IMR-90 (cell line): ENCODE measurements at regions not wholly inside any gene's neighbourhood (a gene's known extent, or its start where the extent isn't known, plus 50 kb on each side); places are given as distances from the start of the nearest gene placed in this dataset.

Experiments
- ATAC-seq: fragments of 200-7000 bp; cut with Tn5 transposase; 2 replicates; pipeline ENCODE4 v1.9.1; 2020; ENCODE audit warnings: low read depth, mild to moderate bottlenecking, moderate library complexity
- BruUV-seq: library from RNA; stranded (reverse); fragments of 400-500 nt; replicated peaks from 2 replicates; lab custom pipeline; 2021; lab: Mats Ljungman, UMichigan
- CTCF ChIA-PET: fragments of 300-600 bp; formaldehyde crosslinking; extraction: SDS; loops from one replicate; lab custom pipeline; 2021; ENCODE audit warnings: antibody characterized with exemption; lab: Yijun Ruan, JAX
- POLR2A ChIA-PET: fragments of 300-600 bp; sonication (Branson Sonifier 250); formaldehyde crosslinking; loops from one replicate; lab custom pipeline; 2022; ENCODE audit warnings: antibody characterized with exemption; ENCODE audit not compliant: unreplicated experiment; lab: Charles Lee
- DNase-seq: peaks from one replicate; pipeline ENCODE4 v3.0.0; 2013
- H2AFZ ChIP-seq: replicated peaks from 2 replicates; pipeline ENCODE3; 2013; ENCODE audit warnings: low read length, mild to moderate bottlenecking; ENCODE audit not compliant: poor library complexity
- H2AK5ac ChIP-seq: 2 replicates; pipeline ENCODE4 v1.6.1; 2013; ENCODE audit warnings: low read depth, low read length, inconsistent platforms
- H2AK9ac ChIP-seq: replicated peaks from 2 replicates; pipeline ENCODE3; 2013; ENCODE audit warnings: mild to moderate bottlenecking, low read depth, low read length, moderate library complexity; ENCODE audit not compliant: poor library complexity
- H2BK120ac ChIP-seq: 2 replicates; pipeline ENCODE4 v1.6.1; 2013; ENCODE audit warnings: low read depth, low read length, inconsistent platforms
- H2BK15ac ChIP-seq: 3 replicates; pipeline ENCODE4 v1.6.1; 2013; ENCODE audit warnings: low read depth, low read length, inconsistent platforms
- H2BK20ac ChIP-seq: 2 replicates; pipeline ENCODE4 v1.6.1; 2013; ENCODE audit warnings: low read depth, mild to moderate bottlenecking, inconsistent platforms, low read length, moderate library complexity
- H2BK5ac ChIP-seq: 2 replicates; pipeline ENCODE4 v1.6.1; 2013; ENCODE audit warnings: mild to moderate bottlenecking, low read depth, low read length, inconsistent platforms; ENCODE audit not compliant: poor library complexity, severe bottlenecking
- H3K14ac ChIP-seq: replicated peaks from 2 replicates; pipeline ENCODE4 v1.6.1; 2013; ENCODE audit warnings: low read depth, low read length, inconsistent platforms
- H3K18ac ChIP-seq: 2 replicates; pipeline ENCODE4 v1.6.1; 2013; ENCODE audit warnings: low read depth, low read length, control low read depth
- H3K23ac ChIP-seq: 2 replicates; pipeline ENCODE4 v1.6.1; 2013; ENCODE audit warnings: low read depth, low read length, inconsistent platforms
- H3K27ac ChIP-seq: 2 replicates; pipeline ENCODE4 v1.5.1; 2013; ENCODE audit warnings: mild to moderate bottlenecking, control low read depth, low read length; ENCODE audit not compliant: insufficient read depth
- H3K27me3 ChIP-seq: 2 replicates; pipeline ENCODE4 v1.6.1; 2013; ENCODE audit warnings: low read length; ENCODE audit not compliant: control insufficient read depth, insufficient read depth
- H3K36me3 ChIP-seq: 2 replicates; pipeline ENCODE4 v1.6.1; 2013; ENCODE audit warnings: low read length, mixed read lengths; ENCODE audit not compliant: control insufficient read depth, insufficient read depth
- H3K4ac ChIP-seq: 2 replicates; pipeline ENCODE4 v1.6.1; 2013; ENCODE audit warnings: low read depth, low read length, inconsistent platforms
- H3K4me1 ChIP-seq: 2 replicates; pipeline ENCODE4 v1.6.1; 2013; ENCODE audit warnings: low read length, mixed read lengths; ENCODE audit not compliant: control insufficient read depth, insufficient read depth
- H3K4me2 ChIP-seq: 2 replicates; pipeline ENCODE4 v1.6.1; 2013; ENCODE audit warnings: low read depth, mild to moderate bottlenecking, control low read depth, low read length, moderate library complexity
- H3K4me3 ChIP-seq: 2 replicates; pipeline ENCODE4 v1.5.1; 2013; ENCODE audit warnings: low read depth, mild to moderate bottlenecking, control low read depth, low read length, moderate library complexity; ENCODE audit not compliant: insufficient read depth
- H3K56ac ChIP-seq: 2 replicates; pipeline ENCODE4 v1.6.1; 2013; ENCODE audit warnings: low read length, inconsistent platforms; ENCODE audit not compliant: insufficient read depth; ENCODE audit errors: extremely low read depth
- H3K79me1 ChIP-seq, 2 experiments: 2 replicates each; pipeline ENCODE4 v1.6.1; 2013; ENCODE audit warnings: low read length in 2 of 2, inconsistent platforms in 1 of 2, low read depth in 1 of 2
- H3K9ac ChIP-seq: 2 replicates; pipeline ENCODE4 v1.6.1; 2013; ENCODE audit warnings: low read depth, low read length, control low read depth
- H3K9me1 ChIP-seq: 2 replicates; pipeline ENCODE4 v1.6.1; 2013; ENCODE audit warnings: low read length, inconsistent platforms; ENCODE audit not compliant: insufficient read depth
- H3K9me3 ChIP-seq: 2 replicates; pipeline ENCODE4 v1.6.1; 2013; ENCODE audit warnings: low read length; ENCODE audit not compliant: control insufficient read depth, insufficient read depth
- H4K20me1 ChIP-seq: 2 replicates; pipeline ENCODE4 v1.6.1; 2013; ENCODE audit warnings: low read length, inconsistent platforms; ENCODE audit not compliant: insufficient read depth
- H4K5ac ChIP-seq: 2 replicates; pipeline ENCODE4 v1.6.1; 2013; ENCODE audit warnings: mild to moderate bottlenecking, low read depth, low read length, control low read depth
- H4K8ac ChIP-seq, 2 experiments: 2 replicates each; pipeline ENCODE4 v1.6.1; 2013; ENCODE audit warnings: low read depth in 2 of 2, low read length in 2 of 2, control low read depth in 1 of 2, inconsistent platforms in 1 of 2
- H4K91ac ChIP-seq: 2 replicates; pipeline ENCODE4 v1.6.1; 2013; ENCODE audit warnings: low read depth, low read length, inconsistent platforms; ENCODE audit not compliant: insufficient read depth
- MAZ ChIP-seq: IDR thresholded peaks from 2 replicates; pipeline ENCODE4 v1.6.1; 2012; ENCODE audit warnings: low read depth, mild to moderate bottlenecking, low read length, improper control_type of control experiment, moderate library complexity, borderline replicate concordance
- MXI1 ChIP-seq: IDR thresholded peaks from 2 replicates; pipeline ENCODE4 v1.6.1; 2012; ENCODE audit warnings: low read depth, mild to moderate bottlenecking, low read length, moderate library complexity, borderline replicate concordance
- NFE2L2 ChIP-seq: fragments of 150-350 bp; IDR thresholded peaks from 2 replicates; pipeline ENCODE4 v1.6.1; 2016; ENCODE audit warnings: low read depth, mild to moderate bottlenecking, low read length
- RCOR1 ChIP-seq: IDR thresholded peaks from 2 replicates; pipeline ENCODE4 v1.6.1; 2012; ENCODE audit warnings: mild to moderate bottlenecking, low read length, improper control_type of control experiment; ENCODE audit not compliant: insufficient replicate concordance
- dilution Hi-C: fragments of 300-500 bp; cut with HindIII; formaldehyde crosslinking; loops from one replicate; pipeline ENCODE4 v1.14.3; 2018; ENCODE audit warnings: low sequenced_read_pairs; ENCODE audit not compliant: unreplicated experiment
- in situ Hi-C: fragments of 300-500 bp; cut with MboI; formaldehyde crosslinking; loops from 3 replicates; pipeline ENCODE4 v1.14.3; 2019; ENCODE audit warnings: low sequenced_read_pairs, inconsistent platforms, mixed read lengths
- intact Hi-C: fragments of 100-400 bp; cut with micrococcal nuclease; formaldehyde crosslinking; loops from 2 replicates; pipeline ENCODE4 v1.10.0; 2022

- TF ChIP-seq NFE2L2 = no peak
These were observed 59.2 kb upstream of the IL12A start (continued) for GRCh38 chr3:159929171-159930141.

- no peak overlapping the region for H4K5ac ChIP-seq
- TF ChIP-seq NFE2L2 (no peak), RCOR1 (no peak), MAZ (no peak), MXI1 (no peak)
- no peak overlapping the region for H2BK15ac ChIP-seq
- no peak overlapping the region for H3K56ac ChIP-seq
- intact Hi-C loops = no loop called here
- no peak overlapping the region for H3K4ac ChIP-seq
- peaks cover 8% of the 10 kb centered on the region for H3K9me3 ChIP-seq
- no TSS peak for BruUV-seq
- H3K27me3 ChIP-seq = no peaks in the 10 kb centered on the region
- H4K20me1 ChIP-seq = no peaks in the 10 kb centered on the region
- H3K9me1 ChIP-seq = peaks cover 1% of the 10 kb centered on the region; the same call in 1 of the 2 replicates
- H3K4me3 ChIP-seq = no peak overlapping the region
- POLR2A ChIA-PET = no interaction called here
- dilution Hi-C loops = no loop called here
- peaks cover 13% of the 10 kb centered on the region for H3K4me1 ChIP-seq
- no peak overlapping the region for H4K8ac ChIP-seq
- no peak overlapping the region for H2BK20ac ChIP-seq
- no peak overlapping the region for H2AK9ac ChIP-seq
- ATAC-seq = no peak
- in situ Hi-C loops = no loop called here
- no peak overlapping the region for H2BK5ac ChIP-seq
- no peak overlapping the region for H2AK5ac ChIP-seq
- no peak overlapping the region for H4K91ac ChIP-seq
- no peak overlapping the region for H2BK120ac ChIP-seq
- no peak overlapping the region for H3K14ac ChIP-seq
- no peaks in the 10 kb centered on the region for H3K36me3 ChIP-seq
- no peak for DNase-seq
- H3K27ac ChIP-seq = no peak overlapping the region
- no peak overlapping the region for H3K18ac ChIP-seq
- CTCF ChIA-PET = no interaction called here
- no peak overlapping the region for H3K4me2 ChIP-seq
- H2AFZ ChIP-seq = no peak overlapping the region
- no peak overlapping the region for H3K23ac ChIP-seq
- H3K79me1 ChIP-seq = no peaks in the 10 kb centered on the region
- H3K9ac ChIP-seq = no peak overlapping the region
These were observed 54.4 kb upstream of the IL12A start for GRCh38 chr3:159934216-159934615.
